HEK293 (cell line): ENCODE measurements at regions not wholly inside any gene's neighbourhood (a gene's known extent, or its start where the extent isn't known, plus 50 kb on each side); places are given as distances from the start of the nearest gene placed in this dataset.
"Not testable (repeated sequence)": the region's sequence is repeated elsewhere in the genome, so short reads cannot be mapped to it uniquely, and the experiment has no call there.

Experiments
- CTCF ChIA-PET: fragments of 350-600 bp; formaldehyde crosslinking; extraction: SDS; loops from one replicate; lab custom pipeline; 2021; ENCODE audit warnings: antibody characterized with exemption; lab: Yijun Ruan, JAX
- POLR2A ChIA-PET: fragments of 300-600 bp; formaldehyde crosslinking; extraction: SDS; loops from one replicate; lab custom pipeline; 2020; ENCODE audit warnings: antibody characterized with exemption, inconsistent platforms; lab: Yijun Ruan, JAX
- H3K27ac ChIP-seq: fragments of 200-500 bp; sonication (Bioruptor generic); 2 replicates; pipeline ENCODE4 v1.5.1; 2014; ENCODE audit warnings: low read depth, low read length, control low read depth, inconsistent platforms; ENCODE audit errors: extremely low read depth
- H3K36me3 ChIP-seq, 2 experiments: fragments of 200-500 bp in 1 of 2; sonication (Bioruptor generic) in 1 of 2; 1 replicate in 1 of 2; 2 replicates in 1 of 2; pipeline ENCODE4 v1.5.1; 2014 to 2017; ENCODE audit warnings: inconsistent platforms in 2 of 2, low read length in 2 of 2; ENCODE audit not compliant: control insufficient read depth in 2 of 2, insufficient read depth in 1 of 2
- H3K4me1 ChIP-seq: fragments of 200-500 bp; sonication (Bioruptor generic); 2 replicates; pipeline ENCODE4 v1.5.1; 2014; ENCODE audit warnings: mild to moderate bottlenecking, low read length, inconsistent platforms; ENCODE audit not compliant: control insufficient read depth, insufficient read depth
- H3K4me3 ChIP-seq: 2 replicates; pipeline ENCODE4 v1.5.1; 2011; ENCODE audit warnings: low read depth, mild to moderate bottlenecking, control low read depth, low read length, moderate library complexity
- H3K9me3 ChIP-seq: fragments of 200-500 bp; sonication (Bioruptor generic); 2 replicates; pipeline ENCODE4 v1.5.1; 2014; ENCODE audit warnings: low read depth, low read length, inconsistent platforms; ENCODE audit not compliant: control insufficient read depth, insufficient read depth
- GFI1B ChIP-seq: fragments of 450-650 bp; formaldehyde crosslinking; IDR thresholded peaks from 2 replicates; pipeline ENCODE4 v1.5.1; 2016; ENCODE audit warnings: missing biosample characterization, missing genetic modification characterization
- GLI4 ChIP-seq: fragments of 450-650 bp; formaldehyde crosslinking; IDR thresholded peaks from 2 replicates; pipeline ENCODE4 v1.5.1; 2016; ENCODE audit warnings: missing biosample characterization, missing genetic modification characterization
- GLIS2 ChIP-seq: fragments of 450-650 bp; formaldehyde crosslinking; IDR thresholded peaks from 2 replicates; pipeline ENCODE4 v1.5.1; 2016; ENCODE audit warnings: missing biosample characterization, missing genetic modification characterization
- PRDM1 ChIP-seq: fragments of 450-650 bp; formaldehyde crosslinking; IDR thresholded peaks from 2 replicates; pipeline ENCODE4; 2016; ENCODE audit warnings: missing biosample characterization, missing genetic modification characterization
- RBAK ChIP-seq: fragments of 450-650 bp; formaldehyde crosslinking; IDR thresholded peaks from 2 replicates; pipeline ENCODE4 v1.5.1; 2016; ENCODE audit warnings: missing biosample characterization, missing genetic modification characterization
- ZBTB48 ChIP-seq: fragments of 450-650 bp; formaldehyde crosslinking; IDR thresholded peaks from 2 replicates; pipeline ENCODE4 v1.5.1; 2016; ENCODE audit warnings: missing biosample characterization, missing genetic modification characterization
- ZFP3 ChIP-seq: fragments of 450-650 bp; formaldehyde crosslinking; IDR thresholded peaks from 2 replicates; pipeline ENCODE4 v1.5.1; 2016; ENCODE audit warnings: low read depth, missing biosample characterization, missing genetic modification characterization
- ZFP37 ChIP-seq: fragments of 450-650 bp; formaldehyde crosslinking; IDR thresholded peaks from 2 replicates; pipeline ENCODE4 v1.5.1; 2016; ENCODE audit warnings: missing biosample characterization, missing genetic modification characterization
- ZIC2 ChIP-seq: fragments of 450-650 bp; formaldehyde crosslinking; IDR thresholded peaks from 2 replicates; pipeline ENCODE4 v1.5.1; 2016; ENCODE audit warnings: missing biosample characterization, missing genetic modification characterization
- ZNF133 ChIP-seq: fragments of 450-650 bp; formaldehyde crosslinking; IDR thresholded peaks from 2 replicates; pipeline ENCODE4 v1.5.1; 2016; ENCODE audit warnings: missing biosample characterization, missing genetic modification characterization
- ZNF561 ChIP-seq: fragments of 450-650 bp; IDR thresholded peaks from 2 replicates; pipeline ENCODE4 v1.5.1; 2018; ENCODE audit warnings: missing biosample characterization, missing genetic modification characterization, borderline replicate concordance
- ZNF623 ChIP-seq: fragments of 450-650 bp; formaldehyde crosslinking; IDR thresholded peaks from 2 replicates; pipeline ENCODE4 v1.5.1; 2016; ENCODE audit warnings: missing biosample characterization, missing genetic modification characterization
- ZNF629 ChIP-seq: fragments of 450-650 bp; formaldehyde crosslinking; IDR thresholded peaks from 2 replicates; pipeline ENCODE4 v1.5.1; 2017; ENCODE audit warnings: missing biosample characterization, missing genetic modification characterization
- ZNF658 ChIP-seq: fragments of 450-650 bp; formaldehyde crosslinking; IDR thresholded peaks from 2 replicates; pipeline ENCODE4; 2016; ENCODE audit warnings: missing biosample characterization, missing genetic modification characterization
- ZNF76 ChIP-seq: fragments of 450-650 bp; formaldehyde crosslinking; IDR thresholded peaks from 2 replicates; pipeline ENCODE4; 2016; ENCODE audit warnings: low read depth, missing biosample characterization, missing genetic modification characterization, borderline replicate concordance
- ZNF768 ChIP-seq: fragments of 450-650 bp; formaldehyde crosslinking; IDR thresholded peaks from 2 replicates; pipeline ENCODE4 v1.5.1; 2018; ENCODE audit warnings: missing biosample characterization, mild to moderate bottlenecking, missing genetic modification characterization
- ZNF837 ChIP-seq: fragments of 450-650 bp; formaldehyde crosslinking; IDR thresholded peaks from 2 replicates; pipeline ENCODE4 v1.5.1; 2016; ENCODE audit warnings: missing biosample characterization, missing genetic modification characterization
- ZSCAN16 ChIP-seq: fragments of 450-650 bp; formaldehyde crosslinking; IDR thresholded peaks from 2 replicates; pipeline ENCODE4 v1.5.1; 2016; ENCODE audit warnings: missing biosample characterization, missing genetic modification characterization
- TF ChIP-seq, protein P1 (sequence below): fragments of 450-650 bp; formaldehyde crosslinking; optimal IDR thresholded peaks from 2 replicates; pipeline ENCODE3; 2016; ENCODE audit warnings: missing biosample characterization, mild to moderate bottlenecking, missing genetic modification characterization
- TF ChIP-seq, protein P2 (sequence below): fragments of 450-650 bp; formaldehyde crosslinking; IDR thresholded peaks from 2 replicates; pipeline ENCODE4 v1.5.1; 2016; ENCODE audit warnings: missing biosample characterization, missing genetic modification characterization, low read depth
- TF ChIP-seq, protein P3 (sequence below): fragments of 450-650 bp; formaldehyde crosslinking; IDR thresholded peaks from 2 replicates; pipeline ENCODE4 v1.5.1; 2017; ENCODE audit warnings: missing biosample characterization, missing genetic modification characterization
- TF ChIP-seq, protein P4 (sequence below): fragments of 450-650 bp; formaldehyde crosslinking; IDR thresholded peaks from 2 replicates; pipeline ENCODE4; 2016; ENCODE audit warnings: missing biosample characterization, missing genetic modification characterization
- TF ChIP-seq, protein P5 (sequence below): fragments of 450-650 bp; formaldehyde crosslinking; IDR thresholded peaks from 2 replicates; pipeline ENCODE4 v1.5.1; 2017; ENCODE audit warnings: missing biosample characterization, missing genetic modification characterization

DNA sequence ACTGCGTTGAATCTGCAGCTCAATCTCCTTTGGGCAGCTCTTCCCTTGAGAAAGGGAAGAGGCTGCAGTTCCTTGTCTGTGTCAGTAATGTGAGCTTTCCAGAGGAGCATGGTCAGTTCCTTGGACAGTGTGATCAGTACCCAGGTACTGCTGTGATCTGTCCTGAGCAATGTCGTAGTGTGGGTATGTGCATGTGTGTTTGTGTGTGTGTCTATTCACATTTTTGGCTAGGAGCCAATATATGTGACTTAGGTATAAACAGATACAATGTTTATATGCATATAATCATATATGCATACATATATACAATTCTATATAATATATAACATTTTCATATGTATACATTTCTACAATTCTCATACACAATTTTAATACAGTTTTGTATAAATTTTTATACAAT, 85.4 kb upstream of the OLIG3 start (continued):
- TF ChIP-seq, protein P1, sequence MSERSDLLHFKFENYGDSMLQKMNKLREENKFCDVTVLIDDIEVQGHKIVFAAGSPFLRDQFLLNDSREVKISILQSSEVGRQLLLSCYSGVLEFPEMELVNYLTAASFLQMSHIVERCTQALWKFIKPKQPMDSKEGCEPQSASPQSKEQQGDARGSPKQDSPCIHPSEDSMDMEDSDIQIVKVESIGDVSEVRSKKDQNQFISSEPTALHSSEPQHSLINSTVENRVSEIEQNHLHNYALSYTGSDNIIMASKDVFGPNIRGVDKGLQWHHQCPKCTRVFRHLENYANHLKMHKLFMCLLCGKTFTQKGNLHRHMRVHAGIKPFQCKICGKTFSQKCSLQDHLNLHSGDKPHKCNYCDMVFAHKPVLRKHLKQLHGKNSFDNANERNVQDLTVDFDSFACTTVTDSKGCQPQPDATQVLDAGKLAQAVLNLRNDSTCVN = no peak
- TF ChIP-seq, protein P2, sequence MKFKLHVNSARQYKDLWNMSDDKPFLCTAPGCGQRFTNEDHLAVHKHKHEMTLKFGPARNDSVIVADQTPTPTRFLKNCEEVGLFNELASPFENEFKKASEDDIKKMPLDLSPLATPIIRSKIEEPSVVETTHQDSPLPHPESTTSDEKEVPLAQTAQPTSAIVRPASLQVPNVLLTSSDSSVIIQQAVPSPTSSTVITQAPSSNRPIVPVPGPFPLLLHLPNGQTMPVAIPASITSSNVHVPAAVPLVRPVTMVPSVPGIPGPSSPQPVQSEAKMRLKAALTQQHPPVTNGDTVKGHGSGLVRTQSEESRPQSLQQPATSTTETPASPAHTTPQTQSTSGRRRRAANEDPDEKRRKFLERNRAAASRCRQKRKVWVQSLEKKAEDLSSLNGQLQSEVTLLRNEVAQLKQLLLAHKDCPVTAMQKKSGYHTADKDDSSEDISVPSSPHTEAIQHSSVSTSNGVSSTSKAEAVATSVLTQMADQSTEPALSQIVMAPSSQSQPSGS (tag by site-specific recombination) = no peak

DNA sequence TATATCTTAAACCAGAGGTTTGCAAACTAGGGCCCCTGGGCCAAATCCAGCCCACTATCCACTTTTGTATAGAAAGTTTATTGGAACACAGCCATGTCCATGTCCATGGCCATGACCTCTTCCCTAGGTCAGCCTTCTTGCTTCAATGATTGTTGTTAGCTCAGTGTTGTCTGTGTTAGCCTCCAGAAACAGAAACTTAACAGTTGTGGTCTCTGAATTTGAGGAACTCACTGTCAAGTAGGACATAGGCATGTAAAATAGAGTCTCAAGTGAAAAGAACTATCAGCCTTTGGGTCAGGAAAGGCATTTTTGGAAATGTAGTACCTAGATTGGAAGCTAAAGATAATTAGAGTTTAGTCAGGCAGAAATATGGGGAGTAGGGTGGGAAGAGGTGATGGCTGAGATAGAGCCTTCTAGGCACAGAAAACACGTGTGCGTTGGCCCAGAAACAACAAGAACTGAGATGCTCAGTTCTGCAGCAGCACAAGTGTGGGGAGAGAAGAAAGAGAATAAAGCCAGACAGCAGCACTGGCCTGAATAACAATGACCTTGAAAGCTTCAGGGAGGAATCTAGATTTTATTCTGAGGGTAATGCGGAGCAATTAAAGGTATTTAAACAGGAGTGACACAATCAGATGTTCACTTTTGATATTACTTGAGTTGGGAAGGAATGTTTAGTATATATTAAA, 87.0 kb upstream of the OLIG3 start:
- no peaks in the 10 kb centered on the region for H3K36me3 ChIP-seq
- no peak overlapping the region for H3K27ac ChIP-seq
- ChIA-PET CTCF (interaction anchor here (0.7 to 1.3 kb wide), 4 partner anchors 10 to 487 kb away, joined by 4 to 5 read pairs (median 4); no protein-coding TSS in a partner anchor), POLR2A (no interaction called here)
- H3K4me1 ChIP-seq = no peaks in the 10 kb centered on the region
- no peaks in the 10 kb centered on the region for H3K9me3 ChIP-seq
- TF ChIP-seq ZBTB48 (tag by site-specific recombination) (no peak), ZFP37 (tag by site-specific recombination) (no peak), GLIS2 (tag by site-specific recombination) (no peak), GFI1B (no peak), ZNF837 (tag by site-specific recombination) (no peak), ZNF768 (tag by site-specific recombination) (no peak), ZNF629 (tag by site-specific recombination) (no peak), ZNF561 (tag by site-specific recombination) (no peak), ZNF658 (tag by site-specific recombination) (no peak), ZSCAN16 (tag by site-specific recombination) (no peak)
- TF ChIP-seq, protein P3, sequence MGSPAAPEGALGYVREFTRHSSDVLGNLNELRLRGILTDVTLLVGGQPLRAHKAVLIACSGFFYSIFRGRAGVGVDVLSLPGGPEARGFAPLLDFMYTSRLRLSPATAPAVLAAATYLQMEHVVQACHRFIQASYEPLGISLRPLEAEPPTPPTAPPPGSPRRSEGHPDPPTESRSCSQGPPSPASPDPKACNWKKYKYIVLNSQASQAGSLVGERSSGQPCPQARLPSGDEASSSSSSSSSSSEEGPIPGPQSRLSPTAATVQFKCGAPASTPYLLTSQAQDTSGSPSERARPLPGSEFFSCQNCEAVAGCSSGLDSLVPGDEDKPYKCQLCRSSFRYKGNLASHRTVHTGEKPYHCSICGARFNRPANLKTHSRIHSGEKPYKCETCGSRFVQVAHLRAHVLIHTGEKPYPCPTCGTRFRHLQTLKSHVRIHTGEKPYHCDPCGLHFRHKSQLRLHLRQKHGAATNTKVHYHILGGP (tag by site-specific recombination) = no peak
- H3K4me3 ChIP-seq = no peak overlapping the region

DNA sequence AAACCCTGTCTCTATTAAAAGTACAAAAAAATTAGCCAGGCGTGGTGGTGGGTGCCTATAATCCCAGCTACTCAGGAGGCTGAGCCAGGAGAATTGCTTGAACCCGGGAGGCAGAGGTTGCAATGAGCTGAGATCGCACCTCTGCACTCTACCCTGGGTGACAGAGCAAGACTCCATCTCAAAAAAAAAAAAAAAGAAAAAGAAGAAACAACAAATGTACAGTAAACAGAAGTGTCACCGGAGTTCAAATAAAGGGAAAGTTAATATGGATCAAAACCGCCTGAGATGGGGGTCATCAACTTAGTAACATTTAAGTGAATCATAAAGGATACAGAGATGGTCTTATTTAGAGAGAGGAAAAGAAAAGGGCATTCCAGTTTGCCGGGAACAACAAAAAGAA, 89.3 kb upstream of the OLIG3 start:
- H3K4me1 ChIP-seq = not testable (repeated sequence)
- TF ChIP-seq ZNF133 = peak; percentile 97
- TF ChIP-seq, all 188 proteins: peak for 1; not testable (repeated sequence) for 187
- not testable (repeated sequence) for H3K36me3 ChIP-seq, H3K9me3 ChIP-seq, H3K27ac ChIP-seq, H3K4me3 ChIP-seq
- CTCF ChIA-PET = interaction anchor here (0.6 to 1.8 kb wide), 3 partner anchors 11 to 168 kb away, joined by 3 to 6 read pairs (median 3); no protein-coding TSS in a partner anchor
- POLR2A ChIA-PET = interaction anchor here (0.7 kb wide), 1 partner anchor 67 kb away, joined by 4 read pairs; no protein-coding TSS in a partner anchor

DNA sequence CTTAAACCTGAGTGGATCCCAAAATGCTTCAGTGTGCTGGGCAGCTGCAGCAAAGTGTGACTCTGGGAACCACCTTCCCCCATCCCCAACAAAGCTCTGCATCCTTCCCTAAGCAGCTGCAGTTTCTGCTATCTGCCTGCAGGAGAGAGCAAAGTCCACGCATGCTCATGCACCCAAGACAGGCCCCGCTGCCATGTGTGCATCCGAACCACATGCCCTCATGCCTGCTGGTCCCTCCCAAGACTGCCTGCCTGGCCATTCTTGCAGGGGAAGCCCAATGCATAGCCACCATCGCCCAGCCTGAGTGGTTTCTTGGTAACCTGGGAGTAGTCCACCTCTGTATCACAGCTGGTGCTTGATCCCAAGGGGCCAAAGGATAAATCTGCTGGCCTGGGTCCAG, 94.3 kb upstream of the OLIG3 start:
- ChIA-PET CTCF (interaction anchor here (0.6 to 3.2 kb wide), 16 partner anchors 12 to 494 kb away, joined by 3 to 16 read pairs (median 4); no protein-coding TSS in a partner anchor), POLR2A (no interaction called here)
- no peak overlapping the region for H3K27ac ChIP-seq
- TF ChIP-seq ZFP3 (tag by site-specific recombination) (no peak), ZNF623 (tag by site-specific recombination) (no peak), ZIC2 (tag by site-specific recombination) (no peak), PRDM1 (tag by site-specific recombination) (no peak), RBAK (no peak), GLI4 (tag by site-specific recombination) (no peak), ZNF76 (no peak)
- TF ChIP-seq, protein P4, sequence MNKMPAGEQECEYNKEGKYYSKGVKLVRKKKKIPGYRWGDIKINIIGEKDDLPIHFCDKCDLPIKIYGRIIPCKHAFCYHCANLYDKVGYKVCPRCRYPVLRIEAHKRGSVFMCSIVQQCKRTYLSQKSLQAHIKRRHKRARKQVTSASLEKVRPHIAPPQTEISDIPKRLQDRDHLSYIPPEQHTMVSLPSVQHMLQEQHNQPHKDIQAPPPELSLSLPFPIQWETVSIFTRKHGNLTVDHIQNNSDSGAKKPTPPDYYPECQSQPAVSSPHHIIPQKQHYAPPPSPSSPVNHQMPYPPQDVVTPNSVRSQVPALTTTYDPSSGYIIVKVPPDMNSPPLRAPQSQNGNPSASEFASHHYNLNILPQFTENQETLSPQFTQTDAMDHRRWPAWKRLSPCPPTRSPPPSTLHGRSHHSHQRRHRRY (tag by site-specific recombination) = no peak
- TF ChIP-seq, protein P5, sequence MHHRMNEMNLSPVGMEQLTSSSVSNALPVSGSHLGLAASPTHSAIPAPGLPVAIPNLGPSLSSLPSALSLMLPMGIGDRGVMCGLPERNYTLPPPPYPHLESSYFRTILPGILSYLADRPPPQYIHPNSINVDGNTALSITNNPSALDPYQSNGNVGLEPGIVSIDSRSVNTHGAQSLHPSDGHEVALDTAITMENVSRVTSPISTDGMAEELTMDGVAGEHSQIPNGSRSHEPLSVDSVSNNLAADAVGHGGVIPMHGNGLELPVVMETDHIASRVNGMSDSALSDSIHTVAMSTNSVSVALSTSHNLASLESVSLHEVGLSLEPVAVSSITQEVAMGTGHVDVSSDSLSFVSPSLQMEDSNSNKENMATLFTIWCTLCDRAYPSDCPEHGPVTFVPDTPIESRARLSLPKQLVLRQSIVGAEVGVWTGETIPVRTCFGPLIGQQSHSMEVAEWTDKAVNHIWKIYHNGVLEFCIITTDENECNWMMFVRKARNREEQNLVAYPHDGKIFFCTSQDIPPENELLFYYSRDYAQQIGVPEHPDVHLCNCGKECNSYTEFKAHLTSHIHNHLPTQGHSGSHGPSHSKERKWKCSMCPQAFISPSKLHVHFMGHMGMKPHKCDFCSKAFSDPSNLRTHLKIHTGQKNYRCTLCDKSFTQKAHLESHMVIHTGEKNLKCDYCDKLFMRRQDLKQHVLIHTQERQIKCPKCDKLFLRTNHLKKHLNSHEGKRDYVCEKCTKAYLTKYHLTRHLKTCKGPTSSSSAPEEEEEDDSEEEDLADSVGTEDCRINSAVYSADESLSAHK = no peak

More for the DNA sequence above, 94.3 kb upstream of the OLIG3 start:
- no peaks in the 10 kb centered on the region for H3K36me3 ChIP-seq
- H3K9me3 ChIP-seq = no peaks in the 10 kb centered on the region
- no peaks in the 10 kb centered on the region for H3K4me1 ChIP-seq
- H3K4me3 ChIP-seq = no peak overlapping the region
